Mucosa of descending colon (tissue), 3 donors: ENCODE measurements at regions not wholly inside any gene's neighbourhood (a gene's known extent, or its start where the extent isn't known, plus 50 kb on each side); places are given as distances from the start of the nearest gene placed in this dataset.

Experiments
- ATAC-seq: fragments of 200-7000 bp; cut with Tn5 transposase; one replicate; pipeline ENCODE4 v1.9.1; 2020; ENCODE audit warnings: mild to moderate bottlenecking, moderate library complexity
- DNase-seq, 3 donors: peaks; one replicate each; pipeline ENCODE4 v3.0.0-alpha.2; 2020
- H3K36me3 ChIP-seq: fragments of 200-600 bp; one replicate; pipeline ENCODE4 v1.8.0; 2021; ENCODE audit warnings: low read depth, mild to moderate bottlenecking
- H3K4me1 ChIP-seq: fragments of 200-600 bp; one replicate; pipeline ENCODE4 v1.8.0; 2021; ENCODE audit warnings: low read depth, mild to moderate bottlenecking
- H3K4me3 ChIP-seq: fragments of 200-600 bp; one replicate; pipeline ENCODE4 v1.8.0; 2021; ENCODE audit warnings: mild to moderate bottlenecking
- H3K9me3 ChIP-seq: fragments of 200-600 bp; one replicate; pipeline ENCODE4 v1.8.0; 2021; ENCODE audit warnings: mild to moderate bottlenecking
- intact Hi-C, 2 donors: fragments of 100-400 bp; cut with DNase I in 1 of 2; cut with micrococcal nuclease in 1 of 2; formaldehyde crosslinking; loops; one replicate each; pipeline versions ENCODE4 v1.11.0 to v1.11.1; 2022; cut with DNase I, micrococcal nuclease
- TF ChIP-seq, protein P1 (sequence below): fragments of 200-600 bp; IDR thresholded peaks from one replicate; pipeline ENCODE4 v1.8.0; 2022; ENCODE audit warnings: antibody characterized with exemption, mild to moderate bottlenecking
- donor health status: DM: no; HTN: no; CAD: no; lungs with moderate emphysema.
- donor health status: DM: no; HTN: no; CAD: no.
- donor health status: DM: no; HTN: yes; CAD: no.

DNA sequence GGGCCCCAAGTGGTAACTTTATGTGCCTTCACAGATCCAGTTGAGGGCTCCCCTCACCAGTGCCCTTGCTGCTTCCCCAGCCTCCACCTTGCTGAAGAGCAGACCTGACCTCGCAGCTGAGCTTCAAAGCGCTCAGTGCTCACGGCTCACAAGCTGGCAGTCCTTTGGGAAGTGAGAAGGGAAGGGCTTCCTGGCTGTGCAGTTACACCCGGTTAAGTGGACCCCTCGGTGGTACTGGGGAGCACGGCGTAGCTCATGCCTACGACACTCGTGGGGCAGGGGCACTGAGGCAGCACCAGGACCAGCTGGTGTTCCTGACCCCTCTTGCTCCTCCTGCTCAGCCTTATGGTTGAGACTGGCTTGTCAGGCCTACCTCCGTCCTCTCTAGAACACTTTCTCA, 629.0 kb upstream of the TBL1XR1 start:
- Histone ChIP-seq H3K9me3 (no peaks in the 10 kb centered on the region), H3K4me3 (no peak overlapping the region), H3K36me3 (no peaks in the 10 kb centered on the region), H3K4me1 (no peaks in the 10 kb centered on the region)
- intact Hi-C loops: no loop called here
- ATAC-seq (no peak), DNase-seq (no peak)
- TF ChIP-seq, protein P1, sequence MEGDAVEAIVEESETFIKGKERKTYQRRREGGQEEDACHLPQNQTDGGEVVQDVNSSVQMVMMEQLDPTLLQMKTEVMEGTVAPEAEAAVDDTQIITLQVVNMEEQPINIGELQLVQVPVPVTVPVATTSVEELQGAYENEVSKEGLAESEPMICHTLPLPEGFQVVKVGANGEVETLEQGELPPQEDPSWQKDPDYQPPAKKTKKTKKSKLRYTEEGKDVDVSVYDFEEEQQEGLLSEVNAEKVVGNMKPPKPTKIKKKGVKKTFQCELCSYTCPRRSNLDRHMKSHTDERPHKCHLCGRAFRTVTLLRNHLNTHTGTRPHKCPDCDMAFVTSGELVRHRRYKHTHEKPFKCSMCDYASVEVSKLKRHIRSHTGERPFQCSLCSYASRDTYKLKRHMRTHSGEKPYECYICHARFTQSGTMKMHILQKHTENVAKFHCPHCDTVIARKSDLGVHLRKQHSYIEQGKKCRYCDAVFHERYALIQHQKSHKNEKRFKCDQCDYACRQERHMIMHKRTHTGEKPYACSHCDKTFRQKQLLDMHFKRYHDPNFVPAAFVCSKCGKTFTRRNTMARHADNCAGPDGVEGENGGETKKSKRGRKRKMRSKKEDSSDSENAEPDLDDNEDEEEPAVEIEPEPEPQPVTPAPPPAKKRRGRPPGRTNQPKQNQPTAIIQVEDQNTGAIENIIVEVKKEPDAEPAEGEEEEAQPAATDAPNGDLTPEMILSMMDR: no peak

- H3K4me3 ChIP-seq: no peak overlapping the region
- H3K36me3 ChIP-seq: no peaks in the 10 kb centered on the region
- DNase-seq (no peak), ATAC-seq (peak; percentile 32)
- TF ChIP-seq, protein P1: no peak
- H3K4me1 ChIP-seq: no peaks in the 10 kb centered on the region
- intact Hi-C loops: no loop called here
- H3K9me3 ChIP-seq: no peaks in the 10 kb centered on the region
Measured at GRCh38 chr3:177827511-177828207, 630.4 kb upstream of the TBL1XR1 start.

GRCh38 chr3:177828208-177828565, 630.9 kb upstream of the TBL1XR1 start:
- intact Hi-C loops: no loop called here
- Histone ChIP-seq H3K4me3 (no peak overlapping the region), H3K9me3 (no peaks in the 10 kb centered on the region), H3K4me1 (no peaks in the 10 kb centered on the region), H3K36me3 (no peaks in the 10 kb centered on the region)
- ATAC-seq (no peak), DNase-seq (no peak)
- TF ChIP-seq, protein P1: no peak

- ATAC-seq: peak; percentile 19
- no peaks in the 10 kb centered on the region for H3K36me3 ChIP-seq
- TF ChIP-seq, protein P1: no peak
- intact Hi-C loops: no loop called here
- no peak for DNase-seq
- no peak overlapping the region for H3K4me3 ChIP-seq
- H3K4me1 ChIP-seq: no peaks in the 10 kb centered on the region
- H3K9me3 ChIP-seq: no peaks in the 10 kb centered on the region
Measured at GRCh38 chr3:177830411-177830849, 633.1 kb upstream of the TBL1XR1 start.

DNA sequence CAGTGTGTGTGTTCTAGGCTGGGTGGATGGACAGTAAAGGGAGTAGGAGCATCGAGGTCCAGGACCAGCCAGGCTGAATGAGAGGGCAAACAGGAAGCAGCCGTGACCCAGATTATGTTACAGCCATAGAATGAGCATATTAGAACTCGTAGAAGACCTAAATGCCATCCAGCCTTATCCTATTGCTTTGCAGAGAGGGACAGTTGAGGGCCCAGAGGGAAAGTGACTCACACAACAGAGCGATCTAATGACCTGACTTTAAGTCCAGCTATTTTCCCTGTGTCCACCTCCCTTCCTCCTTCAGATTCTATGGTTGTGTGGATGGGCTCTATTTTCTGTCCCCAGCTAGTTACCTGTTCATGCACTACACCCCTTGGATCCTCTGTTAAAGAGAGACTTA, 634.1 kb upstream of the TBL1XR1 start:
- no peak for DNase-seq
- H3K9me3 ChIP-seq: no peaks in the 10 kb centered on the region
- H3K36me3 ChIP-seq: no peaks in the 10 kb centered on the region
- no peak overlapping the region for H3K4me3 ChIP-seq
- intact Hi-C loops: no loop called here
- TF ChIP-seq, protein P1: no peak
- no peak for ATAC-seq
- no peaks in the 10 kb centered on the region for H3K4me1 ChIP-seq

DNA sequence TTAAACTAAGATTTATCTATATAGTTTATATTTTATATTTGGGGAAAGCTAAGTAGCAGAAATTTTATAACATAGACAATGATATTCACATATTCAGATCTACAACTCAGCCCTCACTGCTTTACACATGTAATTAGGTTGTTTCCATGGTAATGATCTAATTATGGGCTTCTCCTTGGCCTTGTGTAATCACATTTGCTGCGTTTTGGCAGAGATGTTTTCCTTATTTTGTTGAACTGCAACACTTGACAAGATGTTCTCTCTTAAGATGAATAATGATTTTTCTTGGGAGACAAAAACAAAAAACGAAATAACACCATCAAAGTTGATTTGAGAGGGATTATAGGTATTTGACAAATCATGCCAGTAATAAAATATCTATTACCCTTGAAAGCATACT, 635.6 kb upstream of the TBL1XR1 start:
- H3K36me3 ChIP-seq: no peaks in the 10 kb centered on the region
- H3K4me3 ChIP-seq: no peak overlapping the region
- TF ChIP-seq, protein P1: no peak
- no peaks in the 10 kb centered on the region for H3K4me1 ChIP-seq
- intact Hi-C loops: no loop called here
- DNase-seq (no peak), ATAC-seq (no peak)
- H3K9me3 ChIP-seq: no peaks in the 10 kb centered on the region
